ENCODE measurements at regions not wholly inside any gene's neighbourhood (a gene's known extent, or its start where the extent isn't known, plus 50 kb on each side); places are given as distances from the start of the nearest gene placed in this dataset.
"Not testable (repeated sequence)": the region's sequence is repeated elsewhere in the genome, so short reads cannot be mapped to it uniquely, and the experiment has no call there.

DNA sequence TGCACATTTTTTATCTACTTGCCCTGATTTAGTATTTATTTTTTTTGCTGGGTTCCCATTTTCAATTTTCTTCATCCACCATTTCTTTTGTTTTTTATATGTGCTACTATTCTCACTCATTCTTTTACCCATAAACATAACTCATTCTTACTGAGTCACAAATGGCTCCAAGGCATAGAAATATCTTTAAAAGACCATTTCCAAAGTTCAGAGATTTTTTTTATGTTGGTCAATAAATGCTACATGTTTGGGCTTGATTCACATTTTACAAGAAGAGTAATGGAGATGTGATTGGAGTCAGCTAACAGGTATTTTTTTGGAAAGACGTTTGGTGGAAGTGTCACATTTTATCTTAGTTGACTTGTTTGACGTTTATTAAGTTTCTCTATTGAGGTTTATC lies 1303.2 kb upstream of the LRRTM3 start:
- intact Hi-C loops (cut with DNase I), result no loop called here
- no peaks in the 10 kb centered on the region for H3K27me3 ChIP-seq
- no peak overlapping the region for H3K4me3 ChIP-seq
- TF ChIP-seq, protein P1, sequence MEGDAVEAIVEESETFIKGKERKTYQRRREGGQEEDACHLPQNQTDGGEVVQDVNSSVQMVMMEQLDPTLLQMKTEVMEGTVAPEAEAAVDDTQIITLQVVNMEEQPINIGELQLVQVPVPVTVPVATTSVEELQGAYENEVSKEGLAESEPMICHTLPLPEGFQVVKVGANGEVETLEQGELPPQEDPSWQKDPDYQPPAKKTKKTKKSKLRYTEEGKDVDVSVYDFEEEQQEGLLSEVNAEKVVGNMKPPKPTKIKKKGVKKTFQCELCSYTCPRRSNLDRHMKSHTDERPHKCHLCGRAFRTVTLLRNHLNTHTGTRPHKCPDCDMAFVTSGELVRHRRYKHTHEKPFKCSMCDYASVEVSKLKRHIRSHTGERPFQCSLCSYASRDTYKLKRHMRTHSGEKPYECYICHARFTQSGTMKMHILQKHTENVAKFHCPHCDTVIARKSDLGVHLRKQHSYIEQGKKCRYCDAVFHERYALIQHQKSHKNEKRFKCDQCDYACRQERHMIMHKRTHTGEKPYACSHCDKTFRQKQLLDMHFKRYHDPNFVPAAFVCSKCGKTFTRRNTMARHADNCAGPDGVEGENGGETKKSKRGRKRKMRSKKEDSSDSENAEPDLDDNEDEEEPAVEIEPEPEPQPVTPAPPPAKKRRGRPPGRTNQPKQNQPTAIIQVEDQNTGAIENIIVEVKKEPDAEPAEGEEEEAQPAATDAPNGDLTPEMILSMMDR (IDR thresholded peaks at IDR 0.05), result no peak
- TF ChIP-seq POLR2A (IDR thresholded peaks at IDR 0.05) (no peak), EP300 (IDR thresholded peaks at IDR 0.05) (no peak)
- no peaks in the 10 kb centered on the region for H3K4me1 ChIP-seq (ENCODE audit: insufficient read depth)
- H3K27ac ChIP-seq, result no peak overlapping the region
- no peaks in the 10 kb centered on the region for H3K36me3 ChIP-seq
- no peaks in the 10 kb centered on the region for H3K9me3 ChIP-seq
- no peak for DNase-seq
- WGBS, 3 donors, result 72 to 76% (median 75%) methylated on average over 2 of the region's 2 CpGs

DNA sequence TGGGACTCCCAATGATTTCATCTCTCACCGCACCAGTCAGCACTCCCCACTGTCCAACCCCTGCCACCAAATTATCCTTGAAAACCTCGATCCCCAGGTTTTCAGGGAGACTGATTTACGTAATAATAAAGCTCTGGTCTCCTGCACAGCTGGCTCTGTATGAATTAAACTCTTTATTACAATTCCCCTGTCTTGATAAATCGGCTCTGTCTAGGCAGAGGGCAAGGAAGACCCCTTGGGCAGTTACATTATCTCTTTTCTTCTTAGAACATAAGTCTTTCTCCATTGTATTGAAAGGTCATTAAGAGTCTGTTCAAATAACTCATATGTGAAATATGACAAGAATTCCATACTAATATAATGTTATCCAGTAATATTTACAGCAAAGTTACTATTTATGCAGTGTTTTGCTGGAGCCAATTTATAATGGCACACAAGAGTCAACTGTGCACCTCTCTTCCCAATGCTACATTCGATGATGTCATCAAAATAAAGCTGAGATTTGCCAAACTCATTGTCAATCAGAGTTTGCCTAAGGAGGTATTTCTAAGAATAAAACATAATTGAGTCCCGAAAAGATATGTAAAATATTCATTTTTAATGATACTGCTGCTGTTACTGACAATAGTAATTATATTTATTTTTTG lies 1297.2 kb upstream of the LRRTM3 start:
- DNase-seq, result no peak
- WGBS, 3 donors, result 90 to 92% (median 91%) methylated on average over 6 of the region's 6 CpGs
- intact Hi-C loops (cut with DNase I), result no loop called here
- Histone ChIP-seq H3K27ac (no peak overlapping the region), H3K4me1 (ENCODE audit: insufficient read depth) (no peaks in the 10 kb centered on the region), H3K9me3 (no peaks in the 10 kb centered on the region), H3K4me3 (no peak overlapping the region), H3K27me3 (no peaks in the 10 kb centered on the region), H3K36me3 (no peaks in the 10 kb centered on the region)
- TF ChIP-seq EP300 (IDR thresholded peaks at IDR 0.05), result no peak
- TF ChIP-seq POLR2A (IDR thresholded peaks at IDR 0.05), result no peak
- TF ChIP-seq, protein P1 (IDR thresholded peaks at IDR 0.05), result no peak

DNA sequence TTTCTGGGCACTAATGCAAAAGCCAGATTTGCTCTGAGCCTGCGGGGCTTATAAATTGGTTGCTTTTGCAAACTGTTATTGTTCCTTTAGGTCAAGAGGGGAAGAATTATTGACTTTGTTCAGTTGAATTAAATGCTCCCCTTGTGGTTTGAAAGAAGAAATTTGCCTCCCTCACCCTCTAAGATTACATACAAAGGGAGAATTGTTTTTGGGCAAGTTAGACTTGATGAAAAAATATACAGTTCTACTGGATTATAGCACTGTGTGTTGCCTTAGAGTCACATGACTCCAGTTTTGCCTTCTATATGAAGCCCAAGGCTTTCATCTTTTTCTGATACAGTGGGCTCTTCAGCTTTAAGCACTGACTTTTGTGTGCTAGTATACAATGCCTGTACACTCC lies 1265.8 kb upstream of the LRRTM3 start:
- no peak overlapping the region for H3K4me3 ChIP-seq
- no peak overlapping the region for H3K27ac ChIP-seq
- 7 to 46% (median 12%) methylated on average over 1 of the region's 1 CpG for WGBS, 3 donors
- H3K27me3 ChIP-seq, result no peaks in the 10 kb centered on the region
- no peaks in the 10 kb centered on the region for H3K9me3 ChIP-seq
- no peaks in the 10 kb centered on the region for H3K36me3 ChIP-seq
- intact Hi-C loops (cut with DNase I), result no loop called here
- no peak for TF ChIP-seq EP300 (IDR thresholded peaks at IDR 0.05)
- TF ChIP-seq POLR2A (IDR thresholded peaks at IDR 0.05), result no peak
- TF ChIP-seq, protein P1 (IDR thresholded peaks at IDR 0.05), result no peak
- no peak for DNase-seq
- peaks cover 4% of the 10 kb centered on the region for H3K4me1 ChIP-seq (ENCODE audit: insufficient read depth)

DNA sequence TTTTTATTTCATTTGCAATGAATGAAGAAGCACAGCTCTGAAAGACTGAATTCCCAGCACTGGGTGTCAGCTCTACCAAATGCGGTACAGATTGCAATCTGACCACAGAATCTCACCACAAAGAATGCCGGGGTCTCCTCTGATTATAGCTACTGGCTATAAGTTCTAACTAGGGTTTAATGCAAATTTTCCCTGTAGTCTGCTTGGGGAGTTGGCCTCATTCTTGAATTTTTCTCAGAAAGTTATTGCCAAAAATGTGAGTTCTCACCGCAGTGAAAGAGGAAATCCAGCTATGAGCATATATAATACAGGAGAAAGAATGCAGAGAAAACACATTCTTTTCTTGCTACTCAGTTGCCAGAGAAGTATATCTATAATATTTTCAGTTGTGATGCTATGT lies 1255.7 kb upstream of the LRRTM3 start:
- intact Hi-C loops (cut with DNase I), result loop anchor here in 1 of 4 donors (5.0 kb wide), 1 partner anchor 1802 kb away; no protein-coding TSS in a partner anchor
- 50 to 91% (median 87%) methylated on average over 3 of the region's 3 CpGs for WGBS, 3 donors
- Histone ChIP-seq H3K27me3 (no peaks in the 10 kb centered on the region), H3K4me1 (ENCODE audit: insufficient read depth) (peaks cover 3% of the 10 kb centered on the region), H3K4me3 (no peak overlapping the region), H3K36me3 (no peaks in the 10 kb centered on the region), H3K27ac (no peak overlapping the region), H3K9me3 (no peaks in the 10 kb centered on the region)
- no peak for DNase-seq
- no peak for TF ChIP-seq POLR2A (IDR thresholded peaks at IDR 0.05)
- TF ChIP-seq EP300 (IDR thresholded peaks at IDR 0.05), result no peak
- TF ChIP-seq, protein P1 (IDR thresholded peaks at IDR 0.05), result no peak

DNA sequence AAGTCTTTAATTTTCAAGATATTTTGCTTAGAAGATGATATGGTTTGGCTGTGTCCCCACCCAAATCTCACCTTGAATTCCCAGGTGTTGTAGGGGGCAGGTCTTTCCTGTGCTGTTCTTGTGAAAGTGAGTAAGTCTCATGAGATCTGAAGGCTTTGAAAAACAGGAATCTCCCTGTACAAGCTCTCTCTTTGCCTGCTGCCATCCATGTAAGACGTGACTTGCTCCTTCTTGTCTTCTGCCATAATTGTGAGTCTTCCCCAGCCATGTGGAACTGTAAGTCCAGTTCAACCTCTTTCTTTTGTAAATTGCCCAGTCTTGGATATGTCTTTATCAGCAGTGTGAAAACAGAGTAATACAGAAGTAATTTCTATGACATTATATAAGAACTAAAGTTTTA lies 1255.2 kb upstream of the LRRTM3 start:
- intact Hi-C loops (cut with DNase I), result loop anchor here in 1 of 4 donors (5.0 kb wide), 1 partner anchor 1802 kb away; no protein-coding TSS in a partner anchor
- H3K9me3 ChIP-seq; H3K27me3 ChIP-seq; H3K4me1 ChIP-seq (ENCODE audit: insufficient read depth); H3K36me3 ChIP-seq; H3K4me3 ChIP-seq; DNase-seq; H3K27ac ChIP-seq: not testable (repeated sequence)
- WGBS, 3 donors, result 96 to 100% (median 100%) methylated on average over 1 of the region's 1 CpG
